ENCODE measurements at regions not wholly inside any gene's neighbourhood (a gene's known extent, or its start where the extent isn't known, plus 50 kb on each side); places are given as distances from the start of the nearest gene placed in this dataset.

DNA sequence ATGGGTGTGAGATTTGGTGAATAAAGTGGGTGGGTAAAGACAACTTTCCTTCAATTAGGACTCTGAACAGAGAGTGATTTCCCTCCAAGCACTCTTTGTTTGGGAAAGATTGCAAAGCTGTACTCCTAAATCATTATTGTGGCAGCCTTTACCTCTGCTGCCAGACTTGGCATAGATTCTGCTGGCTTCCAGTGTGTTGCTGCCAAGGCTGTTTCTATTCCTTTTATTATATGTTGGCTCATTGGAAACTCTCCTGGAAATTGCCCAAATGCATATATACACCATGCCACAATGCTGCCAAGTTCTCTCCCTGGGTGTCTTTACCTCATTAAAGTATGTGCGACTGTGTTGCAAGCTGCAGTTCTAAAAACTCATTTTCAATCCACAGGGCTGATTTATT, 668.0 kb downstream of the MRPL39 start (continued):
- TF ChIP-seq, protein P1, sequence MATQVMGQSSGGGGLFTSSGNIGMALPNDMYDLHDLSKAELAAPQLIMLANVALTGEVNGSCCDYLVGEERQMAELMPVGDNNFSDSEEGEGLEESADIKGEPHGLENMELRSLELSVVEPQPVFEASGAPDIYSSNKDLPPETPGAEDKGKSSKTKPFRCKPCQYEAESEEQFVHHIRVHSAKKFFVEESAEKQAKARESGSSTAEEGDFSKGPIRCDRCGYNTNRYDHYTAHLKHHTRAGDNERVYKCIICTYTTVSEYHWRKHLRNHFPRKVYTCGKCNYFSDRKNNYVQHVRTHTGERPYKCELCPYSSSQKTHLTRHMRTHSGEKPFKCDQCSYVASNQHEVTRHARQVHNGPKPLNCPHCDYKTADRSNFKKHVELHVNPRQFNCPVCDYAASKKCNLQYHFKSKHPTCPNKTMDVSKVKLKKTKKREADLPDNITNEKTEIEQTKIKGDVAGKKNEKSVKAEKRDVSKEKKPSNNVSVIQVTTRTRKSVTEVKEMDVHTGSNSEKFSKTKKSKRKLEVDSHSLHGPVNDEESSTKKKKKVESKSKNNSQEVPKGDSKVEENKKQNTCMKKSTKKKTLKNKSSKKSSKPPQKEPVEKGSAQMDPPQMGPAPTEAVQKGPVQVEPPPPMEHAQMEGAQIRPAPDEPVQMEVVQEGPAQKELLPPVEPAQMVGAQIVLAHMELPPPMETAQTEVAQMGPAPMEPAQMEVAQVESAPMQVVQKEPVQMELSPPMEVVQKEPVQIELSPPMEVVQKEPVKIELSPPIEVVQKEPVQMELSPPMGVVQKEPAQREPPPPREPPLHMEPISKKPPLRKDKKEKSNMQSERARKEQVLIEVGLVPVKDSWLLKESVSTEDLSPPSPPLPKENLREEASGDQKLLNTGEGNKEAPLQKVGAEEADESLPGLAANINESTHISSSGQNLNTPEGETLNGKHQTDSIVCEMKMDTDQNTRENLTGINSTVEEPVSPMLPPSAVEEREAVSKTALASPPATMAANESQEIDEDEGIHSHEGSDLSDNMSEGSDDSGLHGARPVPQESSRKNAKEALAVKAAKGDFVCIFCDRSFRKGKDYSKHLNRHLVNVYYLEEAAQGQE (IDR thresholded peaks at IDR 0.05; ENCODE audit: unreplicated experiment) = no peak
- no peak for TF ChIP-seq NANOG (IDR thresholded peaks at IDR 0.05; ENCODE audit: borderline replicate concordance)
- no peak for TF ChIP-seq CREB1 (CRISPR knock-in tag; IDR thresholded peaks at IDR 0.05; ENCODE audit: low read depth)
- TF ChIP-seq ZNF114 (CRISPR knock-in tag; IDR thresholded peaks at IDR 0.05) = no peak
- no peak for TF ChIP-seq POLR2AphosphoS5 (IDR thresholded peaks at IDR 0.05; ENCODE audit: low read depth)
- no peak for TF ChIP-seq JUNB (IDR thresholded peaks at IDR 0.05; ENCODE audit: unreplicated experiment)

DNA sequence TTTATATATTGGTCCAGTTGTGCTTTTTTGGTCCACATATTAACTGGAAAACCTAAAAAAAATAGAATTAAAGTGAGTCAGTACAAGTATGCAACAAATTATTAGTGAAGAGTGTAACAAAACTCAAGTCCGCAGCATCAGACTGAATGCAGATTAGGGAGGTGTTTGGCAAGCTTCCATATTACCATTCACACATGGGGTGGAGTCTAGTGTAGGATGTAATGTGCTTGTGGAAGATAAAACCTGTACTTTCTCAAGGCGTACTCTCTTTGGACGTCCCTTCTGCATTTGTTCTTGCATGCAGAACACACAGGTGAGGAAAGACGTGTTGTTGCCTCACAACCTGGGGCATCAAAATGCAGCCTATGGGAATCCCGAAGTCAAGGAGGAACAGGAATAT, 668.7 kb downstream of the MRPL39 start:
- H3K27me3 ChIP-seq (ENCODE audit: insufficient read depth) = no peaks in the 10 kb centered on the region
- TF ChIP-seq ZNF114 (CRISPR knock-in tag; IDR thresholded peaks at IDR 0.05) (no peak), EZH2 (IDR thresholded peaks at IDR 0.05; ENCODE audit: low read depth, unreplicated experiment) (no peak), ZNF331 (CRISPR knock-in tag; IDR thresholded peaks at IDR 0.05; ENCODE audit: low read depth) (no peak), CREB1 (CRISPR knock-in tag; IDR thresholded peaks at IDR 0.05; ENCODE audit: low read depth) (no peak), STAT1 (IDR thresholded peaks at IDR 0.05; ENCODE audit: unreplicated experiment) (no peak)
- TF ChIP-seq, protein P2, sequence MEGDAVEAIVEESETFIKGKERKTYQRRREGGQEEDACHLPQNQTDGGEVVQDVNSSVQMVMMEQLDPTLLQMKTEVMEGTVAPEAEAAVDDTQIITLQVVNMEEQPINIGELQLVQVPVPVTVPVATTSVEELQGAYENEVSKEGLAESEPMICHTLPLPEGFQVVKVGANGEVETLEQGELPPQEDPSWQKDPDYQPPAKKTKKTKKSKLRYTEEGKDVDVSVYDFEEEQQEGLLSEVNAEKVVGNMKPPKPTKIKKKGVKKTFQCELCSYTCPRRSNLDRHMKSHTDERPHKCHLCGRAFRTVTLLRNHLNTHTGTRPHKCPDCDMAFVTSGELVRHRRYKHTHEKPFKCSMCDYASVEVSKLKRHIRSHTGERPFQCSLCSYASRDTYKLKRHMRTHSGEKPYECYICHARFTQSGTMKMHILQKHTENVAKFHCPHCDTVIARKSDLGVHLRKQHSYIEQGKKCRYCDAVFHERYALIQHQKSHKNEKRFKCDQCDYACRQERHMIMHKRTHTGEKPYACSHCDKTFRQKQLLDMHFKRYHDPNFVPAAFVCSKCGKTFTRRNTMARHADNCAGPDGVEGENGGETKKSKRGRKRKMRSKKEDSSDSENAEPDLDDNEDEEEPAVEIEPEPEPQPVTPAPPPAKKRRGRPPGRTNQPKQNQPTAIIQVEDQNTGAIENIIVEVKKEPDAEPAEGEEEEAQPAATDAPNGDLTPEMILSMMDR (conservative IDR thresholded peaks at IDR 0.05; ENCODE audit: low read depth in 2 of 2) = no peak
- TF ChIP-seq, protein P3, sequence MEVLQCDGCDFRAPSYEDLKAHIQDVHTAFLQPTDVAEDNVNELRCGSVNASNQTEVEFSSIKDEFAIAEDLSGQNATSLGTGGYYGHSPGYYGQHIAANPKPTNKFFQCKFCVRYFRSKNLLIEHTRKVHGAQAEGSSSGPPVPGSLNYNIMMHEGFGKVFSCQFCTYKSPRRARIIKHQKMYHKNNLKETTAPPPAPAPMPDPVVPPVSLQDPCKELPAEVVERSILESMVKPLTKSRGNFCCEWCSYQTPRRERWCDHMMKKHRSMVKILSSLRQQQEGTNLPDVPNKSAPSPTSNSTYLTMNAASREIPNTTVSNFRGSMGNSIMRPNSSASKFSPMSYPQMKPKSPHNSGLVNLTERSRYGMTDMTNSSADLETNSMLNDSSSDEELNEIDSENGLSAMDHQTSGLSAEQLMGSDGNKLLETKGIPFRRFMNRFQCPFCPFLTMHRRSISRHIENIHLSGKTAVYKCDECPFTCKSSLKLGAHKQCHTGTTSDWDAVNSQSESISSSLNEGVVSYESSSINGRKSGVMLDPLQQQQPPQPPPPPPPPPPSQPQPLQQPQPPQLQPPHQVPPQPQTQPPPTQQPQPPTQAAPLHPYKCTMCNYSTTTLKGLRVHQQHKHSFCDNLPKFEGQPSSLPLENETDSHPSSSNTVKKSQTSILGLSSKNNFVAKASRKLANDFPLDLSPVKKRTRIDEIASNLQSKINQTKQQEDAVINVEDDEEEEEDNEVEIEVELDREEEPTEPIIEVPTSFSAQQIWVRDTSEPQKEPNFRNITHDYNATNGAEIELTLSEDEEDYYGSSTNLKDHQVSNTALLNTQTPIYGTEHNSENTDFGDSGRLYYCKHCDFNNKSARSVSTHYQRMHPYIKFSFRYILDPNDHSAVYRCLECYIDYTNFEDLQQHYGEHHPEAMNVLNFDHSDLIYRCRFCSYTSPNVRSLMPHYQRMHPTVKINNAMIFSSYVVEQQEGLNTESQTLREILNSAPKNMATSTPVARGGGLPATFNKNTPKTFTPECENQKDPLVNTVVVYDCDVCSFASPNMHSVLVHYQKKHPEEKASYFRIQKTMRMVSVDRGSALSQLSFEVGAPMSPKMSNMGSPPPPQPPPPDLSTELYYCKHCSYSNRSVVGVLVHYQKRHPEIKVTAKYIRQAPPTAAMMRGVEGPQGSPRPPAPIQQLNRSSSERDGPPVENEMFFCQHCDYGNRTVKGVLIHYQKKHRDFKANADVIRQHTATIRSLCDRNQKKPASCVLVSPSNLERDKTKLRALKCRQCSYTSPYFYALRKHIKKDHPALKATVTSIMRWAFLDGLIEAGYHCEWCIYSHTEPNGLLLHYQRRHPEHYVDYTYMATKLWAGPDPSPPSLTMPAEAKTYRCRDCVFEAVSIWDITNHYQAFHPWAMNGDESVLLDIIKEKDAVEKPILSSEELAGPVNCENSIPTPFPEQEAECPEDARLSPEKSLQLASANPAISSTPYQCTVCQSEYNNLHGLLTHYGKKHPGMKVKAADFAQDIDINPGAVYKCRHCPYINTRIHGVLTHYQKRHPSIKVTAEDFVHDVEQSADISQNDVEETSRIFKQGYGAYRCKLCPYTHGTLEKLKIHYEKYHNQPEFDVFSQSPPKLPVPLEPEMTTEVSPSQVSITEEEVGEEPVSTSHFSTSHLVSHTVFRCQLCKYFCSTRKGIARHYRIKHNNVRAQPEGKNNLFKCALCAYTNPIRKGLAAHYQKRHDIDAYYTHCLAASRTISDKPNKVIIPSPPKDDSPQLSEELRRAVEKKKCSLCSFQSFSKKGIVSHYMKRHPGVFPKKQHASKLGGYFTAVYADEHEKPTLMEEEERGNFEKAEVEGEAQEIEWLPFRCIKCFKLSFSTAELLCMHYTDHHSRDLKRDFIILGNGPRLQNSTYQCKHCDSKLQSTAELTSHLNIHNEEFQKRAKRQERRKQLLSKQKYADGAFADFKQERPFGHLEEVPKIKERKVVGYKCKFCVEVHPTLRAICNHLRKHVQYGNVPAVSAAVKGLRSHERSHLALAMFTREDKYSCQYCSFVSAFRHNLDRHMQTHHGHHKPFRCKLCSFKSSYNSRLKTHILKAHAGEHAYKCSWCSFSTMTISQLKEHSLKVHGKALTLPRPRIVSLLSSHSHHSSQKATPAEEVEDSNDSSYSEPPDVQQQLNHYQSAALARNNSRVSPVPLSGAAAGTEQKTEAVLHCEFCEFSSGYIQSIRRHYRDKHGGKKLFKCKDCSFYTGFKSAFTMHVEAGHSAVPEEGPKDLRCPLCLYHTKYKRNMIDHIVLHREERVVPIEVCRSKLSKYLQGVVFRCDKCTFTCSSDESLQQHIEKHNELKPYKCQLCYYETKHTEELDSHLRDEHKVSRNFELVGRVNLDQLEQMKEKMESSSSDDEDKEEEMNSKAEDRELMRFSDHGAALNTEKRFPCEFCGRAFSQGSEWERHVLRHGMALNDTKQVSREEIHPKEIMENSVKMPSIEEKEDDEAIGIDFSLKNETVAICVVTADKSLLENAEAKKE (CRISPR knock-in tag; IDR thresholded peaks at IDR 0.05) = no peak
- H3K27ac ChIP-seq (ENCODE audit: low read depth) = no peak overlapping the region
- H3K4me1 ChIP-seq (ENCODE audit: insufficient read depth) = peaks cover 3% of the 10 kb centered on the region; the same call in 1 of the 2 replicates
- H2AFZ ChIP-seq = no peak overlapping the region
- no peaks in the 10 kb centered on the region for H4K20me1 ChIP-seq (replicated peaks; ENCODE audit: insufficient read depth)
- no peak overlapping the region for H3K4me3 Mint-ChIP-seq
- no peaks in the 10 kb centered on the region for H3F3A ChIP-seq (replicated peaks; ENCODE audit: low read depth)
- H3K36me3 ChIP-seq (ENCODE audit: insufficient read depth) = no peaks in the 10 kb centered on the region
- H3K27me3 Mint-ChIP-seq (ENCODE audit: insufficient read depth, low read depth, poor library complexity) = peaks cover 2% of the 10 kb centered on the region
- peaks cover 10% of the 10 kb centered on the region; the same call in 2 of the 3 replicates for H3K4me1 Mint-ChIP-seq
- ATAC-seq (no peak), DNase-seq (ENCODE audit: low spot score) (no peak)
- no peaks in the 10 kb centered on the region for H3K36me3 Mint-ChIP-seq (ENCODE audit: low read depth)
- no peaks in the 10 kb centered on the region for H3K79me2 ChIP-seq (replicated peaks; ENCODE audit: insufficient read depth)
- no peak overlapping the region for H3K4me3 ChIP-seq
- no peaks in the 10 kb centered on the region for H3K9me2 ChIP-seq (ENCODE audit: insufficient read depth)
- peaks cover 51% of the 10 kb centered on the region for H3K9me3 Mint-ChIP-seq
- no peak overlapping the region for H3K4me2 ChIP-seq
- H3K27ac Mint-ChIP-seq = no peak overlapping the region

Measured in GM23338 (cell line).